ENCODE measurements at regions not wholly inside any gene's neighbourhood (a gene's known extent, or its start where the extent isn't known, plus 50 kb on each side); places are given as distances from the start of the nearest gene placed in this dataset.

- DNase-seq (ENCODE audit: low spot score) (no peak), ATAC-seq (no peak), FAIRE-seq (no peak)
- Histone ChIP-seq H3K27me3 (ENCODE audit: control insufficient read depth in 1 of 2, insufficient read depth in 2 of 2, low read length in 2 of 2) (no peaks in the 10 kb centered on the region), H4K20me1 (ENCODE audit: insufficient read depth, low read length) (no peaks in the 10 kb centered on the region), H3K4me1 (ENCODE audit: insufficient read depth, low read length) (no peaks in the 10 kb centered on the region), H2AFZ (ENCODE audit: low read length) (no peak overlapping the region), H3K27ac (ENCODE audit: extremely low read length, insufficient read depth, low read length) (no peak overlapping the region), H3K4me3 (replicated peaks in 1 of 3; ENCODE audit: insufficient read depth in 1 of 3, low read depth in 2 of 3, low read length in 3 of 3) (no peak overlapping the region), H3K9ac (ENCODE audit: insufficient read depth, low read depth, low read length) (no peak overlapping the region), H3K9me3 (ENCODE audit: low read length) (peaks cover 4% of the 10 kb centered on the region; the same call in 1 of the 2 replicates), H3K36me3 (replicated peaks in 1 of 2; ENCODE audit: control insufficient read depth in 1 of 2, insufficient read depth in 2 of 2, low read length in 2 of 2) (no peaks in the 10 kb centered on the region), H3K79me2 (ENCODE audit: insufficient read depth, low read length) (no peaks in the 10 kb centered on the region), H3K4me2 (ENCODE audit: low read depth, low read length) (no peak overlapping the region)
- 0% methylated on average over 2 of the region's 5 CpGs for WGBS (ENCODE audit: low lambda C conversion rate)
- in situ Hi-C loops (cut with HindIII; ENCODE audit: extremely low pct_ligation_motif_present, low pct_unique_long_range_greater_than_20kb) (no loop called here), intact Hi-C loops (cut with micrococcal nuclease; ENCODE audit: unreplicated experiment) (no loop called here)
- no TSS peak for BruUV-seq (replicated peaks)
- ChIA-PET CTCF (ENCODE audit: low intra/inter-chr PET ratio, low total read pairs) (no interaction called here), POLR2A (no interaction called here)
- no peak for TF ChIP-seq BCLAF1 (IDR thresholded peaks at IDR 0.05)
- no peak for TF ChIP-seq RXRA (CRISPR knock-in tag; IDR thresholded peaks at IDR 0.05)
- no peak for TF ChIP-seq SRSF4 (IDR thresholded peaks at IDR 0.05; ENCODE audit: low read depth, low read length, poor library complexity, severe bottlenecking)
- no peak for TF ChIP-seq ZNF432 (CRISPR knock-in tag; IDR thresholded peaks at IDR 0.05; ENCODE audit: borderline replicate concordance)
- TF ChIP-seq ZHX1 (CRISPR knock-in tag; IDR thresholded peaks at IDR 0.05; ENCODE audit: low read depth), result no peak
- TF ChIP-seq, protein P1, sequence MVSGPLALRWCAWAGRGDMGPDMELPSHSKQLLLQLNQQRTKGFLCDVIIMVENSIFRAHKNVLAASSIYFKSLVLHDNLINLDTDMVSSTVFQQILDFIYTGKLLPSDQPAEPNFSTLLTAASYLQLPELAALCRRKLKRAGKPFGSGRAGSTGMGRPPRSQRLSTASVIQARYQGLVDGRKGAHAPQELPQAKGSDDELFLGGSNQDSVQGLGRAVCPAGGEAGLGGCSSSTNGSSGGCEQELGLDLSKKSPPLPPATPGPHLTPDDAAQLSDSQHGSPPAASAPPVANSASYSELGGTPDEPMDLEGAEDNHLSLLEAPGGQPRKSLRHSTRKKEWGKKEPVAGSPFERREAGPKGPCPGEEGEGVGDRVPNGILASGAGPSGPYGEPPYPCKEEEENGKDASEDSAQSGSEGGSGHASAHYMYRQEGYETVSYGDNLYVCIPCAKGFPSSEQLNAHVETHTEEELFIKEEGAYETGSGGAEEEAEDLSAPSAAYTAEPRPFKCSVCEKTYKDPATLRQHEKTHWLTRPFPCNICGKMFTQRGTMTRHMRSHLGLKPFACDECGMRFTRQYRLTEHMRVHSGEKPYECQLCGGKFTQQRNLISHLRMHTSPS (CRISPR knock-in tag; IDR thresholded peaks at IDR 0.05; ENCODE audit: low read depth), result no peak
- TF ChIP-seq, protein P2, sequence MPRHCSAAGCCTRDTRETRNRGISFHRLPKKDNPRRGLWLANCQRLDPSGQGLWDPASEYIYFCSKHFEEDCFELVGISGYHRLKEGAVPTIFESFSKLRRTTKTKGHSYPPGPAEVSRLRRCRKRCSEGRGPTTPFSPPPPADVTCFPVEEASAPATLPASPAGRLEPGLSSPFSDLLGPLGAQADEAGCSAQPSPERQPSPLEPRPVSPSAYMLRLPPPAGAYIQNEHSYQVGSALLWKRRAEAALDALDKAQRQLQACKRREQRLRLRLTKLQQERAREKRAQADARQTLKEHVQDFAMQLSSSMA (CRISPR knock-in tag; IDR thresholded peaks at IDR 0.05), result no peak
- TF ChIP-seq SMYD3 (CRISPR knock-in tag; IDR thresholded peaks at IDR 0.05), result no peak
- no peak for TF ChIP-seq TMF1 (CRISPR knock-in tag; IDR thresholded peaks at IDR 0.05; ENCODE audit: low read depth)
- TF ChIP-seq, protein P3, sequence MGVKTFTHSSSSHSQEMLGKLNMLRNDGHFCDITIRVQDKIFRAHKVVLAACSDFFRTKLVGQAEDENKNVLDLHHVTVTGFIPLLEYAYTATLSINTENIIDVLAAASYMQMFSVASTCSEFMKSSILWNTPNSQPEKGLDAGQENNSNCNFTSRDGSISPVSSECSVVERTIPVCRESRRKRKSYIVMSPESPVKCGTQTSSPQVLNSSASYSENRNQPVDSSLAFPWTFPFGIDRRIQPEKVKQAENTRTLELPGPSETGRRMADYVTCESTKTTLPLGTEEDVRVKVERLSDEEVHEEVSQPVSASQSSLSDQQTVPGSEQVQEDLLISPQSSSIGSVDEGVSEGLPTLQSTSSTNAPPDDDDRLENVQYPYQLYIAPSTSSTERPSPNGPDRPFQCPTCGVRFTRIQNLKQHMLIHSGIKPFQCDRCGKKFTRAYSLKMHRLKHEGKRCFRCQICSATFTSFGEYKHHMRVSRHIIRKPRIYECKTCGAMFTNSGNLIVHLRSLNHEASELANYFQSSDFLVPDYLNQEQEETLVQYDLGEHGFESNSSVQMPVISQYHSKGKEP (CRISPR knock-in tag; IDR thresholded peaks at IDR 0.05), result no peak
- TF ChIP-seq, protein P4, sequence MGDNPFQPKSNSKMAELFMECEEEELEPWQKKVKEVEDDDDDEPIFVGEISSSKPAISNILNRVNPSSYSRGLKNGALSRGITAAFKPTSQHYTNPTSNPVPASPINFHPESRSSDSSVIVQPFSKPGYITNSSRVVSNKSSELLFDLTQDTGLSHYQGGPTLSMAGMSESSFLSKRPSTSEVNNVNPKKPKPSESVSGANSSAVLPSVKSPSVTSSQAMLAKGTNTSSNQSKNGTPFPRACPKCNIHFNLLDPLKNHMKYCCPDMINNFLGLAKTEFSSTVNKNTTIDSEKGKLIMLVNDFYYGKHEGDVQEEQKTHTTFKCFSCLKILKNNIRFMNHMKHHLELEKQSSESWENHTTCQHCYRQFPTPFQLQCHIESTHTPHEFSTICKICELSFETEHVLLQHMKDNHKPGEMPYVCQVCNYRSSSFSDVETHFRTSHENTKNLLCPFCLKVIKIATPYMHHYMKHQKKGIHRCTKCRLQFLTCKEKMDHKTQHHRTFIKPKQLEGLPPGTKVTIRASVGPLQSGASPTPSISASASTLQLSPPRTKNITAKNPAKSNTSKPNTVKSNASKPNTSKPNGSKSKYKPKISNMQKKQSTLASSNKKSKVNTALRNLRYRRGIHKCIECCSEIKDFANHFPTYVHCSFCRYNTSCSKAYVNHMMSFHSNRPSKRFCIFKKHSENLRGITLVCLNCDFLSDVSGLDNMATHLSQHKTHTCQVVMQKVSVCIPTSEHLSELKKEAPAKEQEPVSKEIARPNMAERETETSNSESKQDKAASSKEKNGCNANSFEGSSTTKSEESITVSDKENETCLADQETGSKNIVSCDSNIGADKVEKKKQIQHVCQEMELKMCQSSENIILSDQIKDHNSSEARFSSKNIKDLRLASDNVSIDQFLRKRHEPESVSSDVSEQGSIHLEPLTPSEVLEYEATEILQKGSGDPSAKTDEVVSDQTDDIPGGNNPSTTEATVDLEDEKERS (CRISPR knock-in tag; IDR thresholded peaks at IDR 0.05), result no peak
Observed at GRCh38 chr6:76817429-76817828, 645.9 kb downstream of the HTR1B start.

All from HepG2 (cell line).